ENCODE measurements at regions not wholly inside any gene's neighbourhood (a gene's known extent, or its start where the extent isn't known, plus 50 kb on each side); places are given as distances from the start of the nearest gene placed in this dataset.
"Not testable (repeated sequence)": the region's sequence is repeated elsewhere in the genome, so short reads cannot be mapped to it uniquely, and the experiment has no call there.

GRCh38 chr3:150135287-150135721 lies 164.6 kb upstream of the PFN2 start:
- H3K27ac Mint-ChIP-seq: no peak overlapping the region
- H3K36me3 Mint-ChIP-seq (ENCODE audit: low read depth): no peaks in the 10 kb centered on the region
- ATAC-seq (no peak), DNase-seq (no peak)
- H3K4me3 Mint-ChIP-seq: no peak overlapping the region
- peaks cover 21% of the 10 kb centered on the region for H3K27me3 Mint-ChIP-seq
- H3K9me3 Mint-ChIP-seq: no peaks in the 10 kb centered on the region
- H3K4me1 Mint-ChIP-seq: no peaks in the 10 kb centered on the region

GRCh38 chr3:150133293-150133692 lies 162.6 kb upstream of the PFN2 start:
- Mint-ChIP-seq H3K4me1 (no peaks in the 10 kb centered on the region), H3K27ac (no peak overlapping the region), H3K9me3 (no peaks in the 10 kb centered on the region), H3K27me3 (peaks cover 21% of the 10 kb centered on the region), H3K4me3 (no peak overlapping the region), H3K36me3 (ENCODE audit: low read depth) (no peaks in the 10 kb centered on the region)
- DNase-seq (no peak), ATAC-seq (no peak)

- Mint-ChIP-seq H3K4me1 (no peaks in the 10 kb centered on the region), H3K9me3 (no peaks in the 10 kb centered on the region), H3K36me3 (ENCODE audit: low read depth) (no peaks in the 10 kb centered on the region), H3K27ac (no peak overlapping the region), H3K27me3 (peaks cover 19% of the 10 kb centered on the region), H3K4me3 (no peak overlapping the region)
- DNase-seq: no peak
- no peak for ATAC-seq
These were observed 161.5 kb upstream of the PFN2 start for GRCh38 chr3:150132101-150132749.

- Mint-ChIP-seq H3K4me3 (no peak overlapping the region), H3K27me3 (peaks cover 14% of the 10 kb centered on the region), H3K27ac (no peak overlapping the region), H3K36me3 (ENCODE audit: low read depth) (no peaks in the 10 kb centered on the region), H3K9me3 (no peaks in the 10 kb centered on the region), H3K4me1 (no peaks in the 10 kb centered on the region)
- DNase-seq (no peak), ATAC-seq (no peak)
These were observed 161.0 kb upstream of the PFN2 start for GRCh38 chr3:150131663-150132062.

- Mint-ChIP-seq H3K27ac (no peak overlapping the region), H3K9me3 (no peaks in the 10 kb centered on the region), H3K36me3 (ENCODE audit: low read depth) (no peaks in the 10 kb centered on the region), H3K27me3 (peaks cover 9% of the 10 kb centered on the region), H3K4me3 (no peak overlapping the region), H3K4me1 (no peaks in the 10 kb centered on the region)
- ATAC-seq: no peak
- DNase-seq: no peak
These were observed 159.9 kb upstream of the PFN2 start for GRCh38 chr3:150130404-150131100.

GRCh38 chr3:150129166-150129565 lies 158.5 kb upstream of the PFN2 start:
- no peak for ATAC-seq
- H3K4me1 Mint-ChIP-seq: no peaks in the 10 kb centered on the region
- H3K27me3 Mint-ChIP-seq: peaks cover 14% of the 10 kb centered on the region
- no peaks in the 10 kb centered on the region for H3K9me3 Mint-ChIP-seq
- no peak for DNase-seq
- H3K27ac Mint-ChIP-seq: no peak overlapping the region
- no peaks in the 10 kb centered on the region for H3K36me3 Mint-ChIP-seq (ENCODE audit: low read depth)
- no peak overlapping the region for H3K4me3 Mint-ChIP-seq

GRCh38 chr3:150128126-150128525 lies 157.4 kb upstream of the PFN2 start:
- DNase-seq: no peak

GRCh38 chr3:150127011-150127490 lies 156.4 kb upstream of the PFN2 start:
- H3K36me3 Mint-ChIP-seq (ENCODE audit: low read depth): no peaks in the 10 kb centered on the region
- H3K27me3 Mint-ChIP-seq: peaks cover 8% of the 10 kb centered on the region
- no peak for ATAC-seq
- DNase-seq: no peak
- H3K9me3 Mint-ChIP-seq: no peaks in the 10 kb centered on the region
- H3K4me1 Mint-ChIP-seq: no peaks in the 10 kb centered on the region
- no peak overlapping the region for H3K27ac Mint-ChIP-seq
- no peak overlapping the region for H3K4me3 Mint-ChIP-seq

More at GRCh38 chr3:150128126-150128525, 157.4 kb upstream of the PFN2 start:
- ATAC-seq: no peak
- H3K4me1 Mint-ChIP-seq: no peaks in the 10 kb centered on the region
- peaks cover 12% of the 10 kb centered on the region for H3K27me3 Mint-ChIP-seq
- no peaks in the 10 kb centered on the region for H3K9me3 Mint-ChIP-seq
- H3K4me3 Mint-ChIP-seq: no peak overlapping the region
- no peak overlapping the region for H3K27ac Mint-ChIP-seq
- no peaks in the 10 kb centered on the region for H3K36me3 Mint-ChIP-seq (ENCODE audit: low read depth)

- Mint-ChIP-seq H3K27ac (no peak overlapping the region), H3K9me3 (no peaks in the 10 kb centered on the region), H3K36me3 (ENCODE audit: low read depth) (no peaks in the 10 kb centered on the region), H3K4me3 (no peak overlapping the region), H3K4me1 (no peaks in the 10 kb centered on the region), H3K27me3 (peaks cover 9% of the 10 kb centered on the region)
- no peak for ATAC-seq
- no peak for DNase-seq
These were observed 153.4 kb upstream of the PFN2 start for GRCh38 chr3:150124142-150124541.

GRCh38 chr3:150123249-150123648 lies 152.6 kb upstream of the PFN2 start:
- H3K9me3 Mint-ChIP-seq, DNase-seq: not testable (repeated sequence)

GRCh38 chr3:150118219-150118618 lies 147.5 kb upstream of the PFN2 start:
- H3K27ac Mint-ChIP-seq: no peak overlapping the region
- no peak for DNase-seq
- H3K27me3 Mint-ChIP-seq: peaks cover 24% of the 10 kb centered on the region
- no peak overlapping the region for H3K4me3 Mint-ChIP-seq
- ATAC-seq: no peak
- H3K9me3 Mint-ChIP-seq: no peaks in the 10 kb centered on the region
- H3K36me3 Mint-ChIP-seq (ENCODE audit: low read depth): no peaks in the 10 kb centered on the region
- H3K4me1 Mint-ChIP-seq: peaks cover 4% of the 10 kb centered on the region

More at GRCh38 chr3:150123249-150123648, 152.6 kb upstream of the PFN2 start:
- ATAC-seq; H3K4me3 Mint-ChIP-seq; H3K36me3 Mint-ChIP-seq (ENCODE audit: low read depth); H3K27ac Mint-ChIP-seq; H3K4me1 Mint-ChIP-seq: not testable (repeated sequence)
- H3K27me3 Mint-ChIP-seq: peaks cover 15% of the 10 kb centered on the region

- Mint-ChIP-seq H3K27ac (no peak overlapping the region), H3K4me1 (peaks cover 4% of the 10 kb centered on the region), H3K9me3 (no peaks in the 10 kb centered on the region), H3K4me3 (no peak overlapping the region), H3K36me3 (ENCODE audit: low read depth) (no peaks in the 10 kb centered on the region), H3K27me3 (peaks cover 27% of the 10 kb centered on the region)
- ATAC-seq (no peak), DNase-seq (no peak)
These were observed 146.4 kb upstream of the PFN2 start for GRCh38 chr3:150117076-150117475.

GRCh38 chr3:150116196-150116595 lies 145.5 kb upstream of the PFN2 start:
- Mint-ChIP-seq H3K27me3 (peaks cover 28% of the 10 kb centered on the region), H3K27ac (no peak overlapping the region), H3K4me1 (peaks cover 4% of the 10 kb centered on the region), H3K9me3 (no peaks in the 10 kb centered on the region), H3K4me3 (no peak overlapping the region), H3K36me3 (ENCODE audit: low read depth) (no peaks in the 10 kb centered on the region)
- ATAC-seq: no peak
- DNase-seq: no peak

- H3K9me3 Mint-ChIP-seq: no peaks in the 10 kb centered on the region
- H3K27ac Mint-ChIP-seq: no peak overlapping the region
- peaks cover 25% of the 10 kb centered on the region for H3K27me3 Mint-ChIP-seq
- peaks cover 4% of the 10 kb centered on the region for H3K4me1 Mint-ChIP-seq
- no peak overlapping the region for H3K4me3 Mint-ChIP-seq
- H3K36me3 Mint-ChIP-seq (ENCODE audit: low read depth): no peaks in the 10 kb centered on the region
- ATAC-seq (peak; percentile 68), DNase-seq (no peak)
These were observed 144.3 kb upstream of the PFN2 start for GRCh38 chr3:150114873-150115540.

GRCh38 chr3:150114273-150114672 lies 143.6 kb upstream of the PFN2 start:
- no peaks in the 10 kb centered on the region for H3K9me3 Mint-ChIP-seq
- H3K36me3 Mint-ChIP-seq (ENCODE audit: low read depth): no peaks in the 10 kb centered on the region
- ATAC-seq: no peak
- H3K27ac Mint-ChIP-seq: no peak overlapping the region
- peaks cover 25% of the 10 kb centered on the region for H3K27me3 Mint-ChIP-seq
- no peak for DNase-seq
- H3K4me3 Mint-ChIP-seq: no peak overlapping the region
- H3K4me1 Mint-ChIP-seq: peaks cover 4% of the 10 kb centered on the region
